ENCODE measurements at regions not wholly inside any gene's neighbourhood (a gene's known extent, or its start where the extent isn't known, plus 50 kb on each side); places are given as distances from the start of the nearest gene placed in this dataset.

GRCh38 chr1:72481420-72481970, 199.2 kb upstream of the NEGR1 start:
- TF ChIP-seq EZH2phosphoT487 (IDR thresholded peaks at IDR 0.05; ENCODE audit: insufficient read depth, low read depth) (no peak), EZH2 (IDR thresholded peaks at IDR 0.05; ENCODE audit: insufficient read depth, poor library complexity, severe bottlenecking) (no peak)
